HUDEP-2 (cell line): ENCODE measurements at regions not wholly inside any gene's neighbourhood (a gene's known extent, or its start where the extent isn't known, plus 50 kb on each side); places are given as distances from the start of the nearest gene placed in this dataset.

Experiments used
- DNase-seq, 76 experiments: peaks; one replicate each; lab custom pipeline; 2025; ENCODE audit not compliant: unreplicated experiment in 76 of 76; lab: John Stamatoyannopoulos, UW

DNA sequence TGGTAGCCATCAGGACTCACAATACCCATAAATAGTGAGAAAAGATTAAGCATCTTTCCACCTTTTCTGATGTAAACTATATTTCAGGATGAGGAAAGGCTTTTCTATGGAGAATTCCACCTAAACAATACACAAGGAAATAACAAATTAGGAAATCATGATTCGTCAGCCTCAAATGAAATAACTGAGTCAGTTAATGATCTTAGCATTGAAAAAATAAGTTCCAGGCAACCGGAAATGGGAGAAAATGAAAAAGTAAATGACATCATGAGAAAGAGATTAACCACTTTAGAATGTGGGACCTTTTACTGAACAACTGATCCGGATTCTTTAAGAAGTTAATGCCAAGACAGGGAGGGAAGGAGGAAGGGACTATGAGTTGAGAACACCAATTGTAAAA, 742.3 kb downstream of the TNS3 start:
- DNase-seq: no peak

DNA sequence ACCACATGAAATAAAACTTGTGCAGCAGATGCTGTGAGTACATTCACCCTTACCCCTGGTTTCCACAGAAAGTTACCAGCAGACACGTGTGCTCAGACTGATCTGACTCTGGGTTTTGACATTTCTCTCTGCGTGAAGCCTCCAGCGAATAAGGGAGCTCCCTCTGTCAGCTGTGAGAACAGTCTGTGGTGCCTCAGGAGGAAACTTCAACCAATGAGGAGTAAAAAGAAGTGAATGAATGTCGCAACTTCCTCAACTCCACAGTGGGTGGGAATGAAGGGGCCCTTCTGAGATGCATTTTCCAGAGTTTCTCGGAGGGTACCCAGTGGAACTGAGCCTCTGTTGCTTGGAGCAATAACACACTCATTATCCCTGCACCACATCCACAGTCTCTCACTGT, 743.4 kb downstream of the TNS3 start:
- DNase-seq: no peak

DNA sequence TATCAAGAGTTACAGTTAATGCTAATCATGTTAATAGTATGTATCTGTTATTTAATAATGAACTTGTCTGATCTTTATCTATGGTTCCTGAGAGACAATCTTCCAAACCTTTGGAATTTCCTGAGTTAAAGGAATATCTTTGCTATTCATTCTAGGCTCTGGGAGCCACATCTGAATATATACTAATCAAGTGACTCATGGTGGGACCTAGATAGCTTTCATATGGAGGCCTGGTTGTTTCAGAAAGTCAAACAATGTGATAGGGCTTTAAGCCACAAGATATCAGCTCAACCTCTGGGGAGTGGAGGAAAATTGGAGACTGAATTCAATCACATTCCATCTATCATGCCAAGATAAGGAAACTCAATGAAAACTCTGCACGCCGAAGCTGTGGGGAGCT, 746.4 kb downstream of the TNS3 start:
- no peak for DNase-seq

DNA sequence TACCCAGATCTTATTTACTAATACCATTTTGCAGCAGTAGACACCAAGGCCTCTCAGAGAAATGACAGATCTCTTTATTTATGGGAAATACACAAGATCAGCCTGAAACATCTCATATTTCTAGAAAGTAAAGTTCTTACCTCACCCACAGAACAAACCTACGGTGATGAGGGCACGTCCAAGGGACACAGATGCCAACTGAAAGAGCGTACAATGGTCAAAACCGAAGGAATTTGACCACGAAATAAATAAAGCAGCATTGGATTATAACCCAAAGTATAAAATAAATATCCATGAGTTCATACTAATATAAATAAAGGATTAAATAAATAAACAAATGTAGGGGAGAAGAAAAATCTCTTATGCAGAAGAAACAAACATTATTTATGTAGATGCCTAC, 747.0 kb downstream of the TNS3 start:
- no peak for DNase-seq

DNA sequence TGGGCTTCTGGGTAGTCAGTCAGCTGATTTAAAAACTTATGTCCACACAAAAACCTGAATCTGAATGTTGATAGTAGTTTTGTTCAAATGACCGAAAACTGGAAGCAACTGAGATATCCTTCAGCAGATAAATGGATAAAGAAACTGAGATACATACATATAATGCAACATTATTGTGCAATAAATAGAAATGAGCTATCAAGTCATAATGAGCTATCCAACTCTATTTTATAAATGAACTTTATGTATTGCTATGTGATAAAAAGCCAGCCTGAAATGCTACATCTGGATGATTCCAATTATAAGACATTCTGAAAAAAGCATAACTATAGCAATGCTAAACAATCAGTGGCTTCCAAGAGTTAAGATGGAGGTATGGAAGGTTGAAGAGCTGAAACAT, 748.7 kb downstream of the TNS3 start:
- no peak for DNase-seq

DNA sequence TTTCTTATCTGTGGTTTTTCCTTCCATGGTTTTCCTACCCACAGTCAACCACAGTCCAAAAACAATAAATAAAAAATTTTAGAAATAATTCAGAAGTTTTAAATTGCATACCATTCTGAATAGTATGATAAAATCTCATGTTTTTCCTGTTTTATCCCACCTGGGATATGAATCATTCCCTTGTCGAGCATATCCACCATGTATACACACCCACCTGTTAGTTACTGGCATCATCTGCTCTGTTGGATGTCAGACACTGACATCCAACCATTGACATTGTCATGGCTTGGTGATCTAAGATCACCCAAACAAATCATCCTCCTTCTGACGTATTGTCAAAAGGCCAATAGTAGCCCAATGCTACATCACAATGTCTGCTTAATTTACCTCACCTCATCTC, 749.8 kb downstream of the TNS3 start:
- no peak for DNase-seq

DNA sequence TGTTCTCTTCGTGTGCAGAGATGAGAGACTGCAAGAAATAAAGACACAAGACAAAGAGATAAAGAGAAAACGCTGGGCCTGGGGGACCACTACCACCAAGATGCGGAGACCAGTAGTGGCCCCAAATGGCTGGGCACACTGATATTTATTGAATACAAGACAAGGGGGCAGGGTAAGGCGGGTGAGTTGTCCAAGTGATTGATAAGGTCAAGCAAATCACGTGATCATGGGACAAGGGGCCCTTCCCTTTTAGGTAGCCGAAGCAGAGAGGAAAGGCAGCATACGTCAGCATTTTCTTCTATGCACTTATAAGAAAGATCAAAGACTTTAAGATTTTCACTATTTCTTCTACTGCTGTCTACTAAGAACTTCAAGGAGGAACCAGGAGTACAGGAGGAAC, 762.1 kb downstream of the TNS3 start:
- no peak for DNase-seq

DNA sequence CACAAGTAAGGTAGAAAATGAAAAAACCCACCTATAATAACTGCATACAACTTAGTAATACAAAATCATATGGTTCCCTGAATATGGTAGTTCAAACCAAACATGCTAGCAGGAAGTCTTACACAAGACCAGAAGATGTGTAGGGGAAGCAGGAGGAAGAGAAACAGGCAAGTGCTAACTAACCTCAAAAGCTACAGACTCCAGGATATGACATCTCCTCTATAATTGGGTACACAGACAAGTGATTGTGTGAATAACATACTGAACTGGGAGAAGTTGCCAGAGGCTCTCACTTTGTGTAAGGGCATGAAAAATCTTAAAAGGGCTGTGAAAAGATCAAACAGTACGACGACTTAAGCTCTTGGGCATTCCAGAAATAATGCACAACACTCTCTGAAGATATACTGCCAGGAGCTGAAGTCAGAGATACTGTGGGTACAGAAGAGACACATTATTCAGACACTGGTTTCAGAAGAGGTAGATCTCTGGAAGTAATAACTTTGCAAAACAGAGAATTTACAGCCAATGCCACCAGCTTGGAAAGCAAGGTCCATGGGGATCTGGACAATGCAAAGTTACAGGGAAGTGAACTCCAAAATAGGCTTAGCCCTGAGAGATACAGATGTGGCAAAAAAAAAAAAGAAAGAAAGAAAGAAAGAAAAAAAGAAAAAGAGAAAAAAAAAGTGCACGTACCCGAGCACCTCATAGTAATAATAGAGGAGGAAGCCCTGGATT, 767.2 kb downstream of the TNS3 start:
- DNase-seq: no peak

DNA sequence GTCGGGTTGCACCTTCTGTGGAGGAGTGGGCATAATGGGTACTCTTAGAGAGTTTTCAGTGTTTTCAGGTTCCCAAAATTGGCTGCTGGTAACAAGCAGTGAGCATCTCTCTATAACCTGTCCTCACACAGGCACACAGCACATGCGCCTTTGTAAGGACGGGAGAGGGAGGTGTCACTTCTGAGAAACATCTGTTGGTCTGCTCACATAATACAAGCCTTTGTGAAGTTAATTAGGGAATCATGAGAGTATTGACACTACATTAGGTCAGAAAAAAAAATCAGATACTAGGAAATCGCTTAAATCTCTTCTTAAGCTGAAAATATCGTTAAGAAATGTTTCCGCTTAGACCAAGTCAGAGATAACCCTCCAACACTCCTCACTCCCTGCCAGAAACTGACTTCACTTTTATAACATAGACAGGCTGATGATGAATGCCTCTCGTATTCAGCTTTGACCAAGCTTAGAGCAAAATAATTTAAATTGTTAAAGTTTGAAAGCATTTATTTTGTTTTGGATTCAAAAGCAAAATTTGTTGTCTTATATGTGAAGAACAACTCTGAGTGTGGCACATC, 769.7 kb downstream of the TNS3 start:
- no peak for DNase-seq

DNA sequence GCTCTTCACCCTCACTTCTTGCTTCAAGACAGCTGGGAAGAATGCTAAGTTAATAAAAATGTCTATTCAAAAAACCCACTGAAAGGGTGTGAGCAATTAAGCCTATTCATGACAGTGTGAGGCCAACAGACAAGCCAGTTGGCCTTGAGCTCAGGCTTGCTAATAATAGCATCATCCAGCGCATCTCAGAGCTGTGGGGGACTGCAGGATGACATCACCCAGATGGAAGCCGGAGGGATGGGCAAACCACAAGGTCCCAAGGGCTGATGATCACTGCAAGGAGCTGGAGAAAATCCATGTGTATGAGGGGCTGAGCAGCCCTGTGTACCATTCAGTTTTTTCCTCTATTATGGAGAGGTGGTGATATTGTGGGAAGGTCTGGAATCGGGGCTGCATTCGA, 770.4 kb downstream of the TNS3 start:
- no peak for DNase-seq

DNA sequence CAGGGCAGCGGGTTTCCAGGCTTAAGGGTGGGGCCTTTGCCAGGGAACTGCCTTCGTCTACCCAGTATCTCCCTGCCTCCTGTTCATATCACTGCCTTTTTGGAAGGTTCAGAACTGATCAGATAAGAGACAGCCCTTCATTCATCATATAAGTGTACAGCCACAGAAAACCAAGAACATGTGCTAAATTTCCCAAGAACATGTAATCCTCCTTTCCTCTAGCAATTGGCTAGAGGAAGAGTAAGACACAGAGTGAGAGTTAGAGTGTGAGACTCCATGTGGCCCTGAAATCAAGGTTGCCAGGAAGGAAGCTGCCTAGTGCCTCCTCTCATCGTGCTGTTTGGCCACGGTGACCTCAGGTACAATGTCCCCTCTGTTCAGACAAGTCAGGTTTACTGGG, 770.9 kb downstream of the TNS3 start:
- no peak for DNase-seq

DNA sequence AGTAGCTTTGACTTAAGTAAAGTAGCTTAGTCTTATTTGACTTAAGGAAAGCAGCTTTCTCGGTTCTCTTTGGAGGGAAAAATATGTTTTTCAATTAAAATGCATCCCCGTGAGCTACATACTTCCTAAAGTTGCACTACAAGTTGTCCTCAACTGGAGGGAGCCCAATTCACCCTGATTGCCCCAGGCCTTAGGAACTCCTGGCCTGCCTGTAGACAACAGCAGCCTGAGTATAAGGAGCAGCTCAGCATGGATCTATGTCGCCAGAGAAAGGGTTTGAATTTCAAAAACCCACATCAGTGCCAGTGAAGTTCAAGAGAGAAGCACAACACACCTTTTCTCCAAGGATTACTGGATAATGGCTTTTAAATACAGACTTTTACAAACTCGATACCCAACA, 772.0 kb downstream of the TNS3 start:
- DNase-seq: no peak

DNA sequence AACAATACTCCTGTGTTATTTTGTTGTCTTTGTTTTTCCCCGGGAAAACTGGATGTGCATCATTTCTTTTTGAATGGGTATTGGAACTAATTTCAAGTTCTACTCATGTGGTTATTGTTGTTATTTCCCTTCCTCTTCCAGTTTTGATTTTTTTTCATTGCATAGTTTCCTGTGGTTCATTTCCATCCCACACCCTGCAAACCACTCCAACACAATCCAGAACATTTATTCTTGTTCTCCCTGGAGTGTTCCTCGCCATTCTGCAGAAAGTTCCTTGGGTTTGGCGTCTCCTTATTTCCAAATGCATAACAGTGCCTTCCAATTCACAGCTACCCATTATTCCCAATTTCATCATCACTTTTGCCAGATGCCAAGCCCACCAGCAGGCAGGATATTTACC, 775.1 kb downstream of the TNS3 start:
- no peak for DNase-seq

DNA sequence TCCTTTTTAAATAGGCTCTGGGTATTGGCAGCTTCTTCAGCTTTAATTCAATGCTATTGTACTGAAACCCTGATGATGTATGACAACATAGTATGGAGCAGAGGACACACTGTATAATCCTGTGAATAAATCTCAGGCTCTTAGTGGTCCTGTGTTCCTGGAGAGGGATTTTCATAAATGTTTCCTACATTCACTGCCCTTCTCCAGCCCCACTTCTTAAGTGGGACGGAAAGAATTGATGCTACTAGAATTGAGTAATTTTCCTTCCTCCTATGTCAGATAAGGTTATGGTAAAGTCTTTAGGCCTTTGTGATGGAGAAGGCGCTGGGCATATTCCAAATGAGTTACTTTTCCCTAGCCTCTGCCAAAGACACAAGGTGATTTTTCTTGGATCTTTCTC, 779.4 kb downstream of the TNS3 start:
- DNase-seq: no peak

DNA sequence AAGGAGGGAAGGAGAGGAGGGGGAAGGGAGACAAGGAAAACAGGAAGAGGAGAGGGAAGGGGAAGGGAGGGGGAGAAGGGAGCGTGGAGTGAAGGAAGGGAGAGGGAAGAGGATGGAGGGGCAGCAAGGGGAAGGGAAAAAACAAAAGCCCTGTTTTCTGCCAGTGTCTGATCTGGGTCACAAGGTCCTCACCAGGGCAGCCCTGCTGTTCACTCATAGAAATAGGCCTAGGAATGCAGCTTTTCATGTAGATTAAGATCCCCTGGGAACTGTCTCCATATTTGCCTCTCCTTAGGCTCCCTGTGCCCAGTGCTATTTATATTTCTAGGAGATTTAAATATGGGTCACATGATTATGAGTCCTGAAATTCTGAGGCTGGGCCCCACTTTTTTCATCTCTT, 790.7 kb downstream of the TNS3 start:
- DNase-seq: no peak

DNA sequence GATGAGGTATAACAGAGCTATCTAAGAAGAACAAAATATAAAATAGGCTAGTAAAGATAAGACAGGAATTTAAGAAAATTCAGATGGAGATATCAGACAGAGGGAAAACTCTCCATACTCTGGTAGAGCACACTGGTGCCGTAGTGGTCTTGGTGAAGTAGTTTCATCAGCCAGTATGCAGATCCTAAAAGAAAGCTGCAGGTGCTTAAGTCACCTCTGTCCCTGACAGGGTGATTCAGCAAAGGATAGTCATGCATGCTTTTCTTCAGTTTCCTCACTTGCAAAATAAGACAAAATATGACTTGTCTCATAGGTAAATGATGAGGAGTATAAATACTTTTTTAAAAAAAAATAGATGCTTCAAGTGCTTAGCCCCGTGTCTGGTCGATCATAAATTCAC, 794.9 kb downstream of the TNS3 start:
- DNase-seq: no peak

DNA sequence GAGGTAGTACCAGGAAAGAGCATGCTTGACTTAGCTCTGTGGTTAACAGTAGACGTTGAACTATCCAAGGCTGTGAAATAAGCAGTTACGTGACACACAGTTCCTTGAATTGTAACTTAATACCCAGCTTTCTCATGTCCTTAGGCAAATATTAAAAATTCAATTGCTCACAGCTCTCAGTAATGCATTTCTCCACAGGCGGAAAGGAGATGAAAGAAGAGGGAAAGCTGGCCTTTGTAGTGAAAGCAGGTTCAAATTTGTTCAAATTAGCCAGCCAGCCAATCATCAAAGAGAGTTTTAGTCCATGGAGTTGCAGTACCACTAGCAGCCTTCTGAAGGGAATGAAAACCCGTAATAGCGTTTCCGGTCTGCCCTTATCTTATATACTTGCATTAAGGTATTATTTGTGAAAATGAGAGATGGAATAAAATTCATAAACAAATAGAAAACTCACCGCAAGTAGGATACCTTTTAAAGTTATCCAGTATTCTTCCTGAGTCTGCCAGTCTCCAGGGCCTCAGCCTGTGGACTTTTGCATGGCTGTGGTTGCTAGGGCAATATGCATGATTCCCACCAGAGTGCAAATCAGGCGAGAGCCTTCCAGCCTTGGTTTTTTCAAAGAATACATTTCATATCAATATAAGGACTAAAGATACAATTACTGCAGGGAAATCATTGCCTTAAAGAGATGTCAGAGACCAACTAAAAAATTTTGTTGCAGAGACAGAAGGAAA, 795.5 kb downstream of the TNS3 start:
- DNase-seq: no peak

DNA sequence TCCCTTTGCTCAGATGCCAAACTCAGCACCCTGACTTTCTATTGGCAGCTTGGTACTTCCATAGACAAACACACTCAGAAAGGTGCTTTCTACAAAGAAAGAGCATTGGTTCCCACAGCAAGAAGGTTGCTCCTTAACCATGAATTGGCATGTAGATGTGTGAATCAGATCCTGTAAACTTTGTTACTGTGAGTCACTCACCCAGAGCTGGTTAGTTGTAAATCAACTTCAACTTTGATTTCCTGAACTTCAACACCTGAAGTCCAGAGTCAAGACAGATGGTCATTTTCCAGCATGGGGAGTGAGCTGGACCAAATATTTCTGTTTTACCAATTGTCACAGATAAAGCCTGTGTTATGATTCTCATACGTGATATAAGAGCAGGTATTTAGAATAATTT, 797.2 kb downstream of the TNS3 start:
- no peak for DNase-seq

DNA sequence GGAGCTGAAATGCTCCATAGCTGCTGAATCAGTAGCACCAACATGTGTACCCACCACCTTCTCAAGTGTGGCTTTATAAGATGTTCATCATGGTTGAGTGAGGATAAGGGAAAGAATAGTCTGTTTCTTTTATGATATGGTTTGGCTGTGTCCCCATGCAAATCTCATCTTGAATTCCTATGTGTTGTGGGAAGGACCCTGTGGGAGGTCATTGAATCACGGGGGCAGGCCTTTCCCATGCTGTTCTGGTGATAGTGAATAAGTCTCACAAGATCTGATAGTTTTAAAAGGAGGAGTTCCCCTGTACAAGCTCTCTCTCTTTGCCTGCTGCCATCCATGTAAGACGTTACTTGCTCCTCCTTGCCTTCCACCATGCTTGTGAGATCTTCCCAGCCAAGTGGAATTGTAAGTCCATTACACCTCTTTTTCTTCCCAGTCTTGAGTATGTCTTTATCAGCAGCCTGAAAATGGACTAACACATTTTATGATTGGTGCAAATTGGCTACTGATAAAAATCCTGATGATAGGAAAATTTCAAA, 799.9 kb downstream of the TNS3 start:
- no peak for DNase-seq

DNA sequence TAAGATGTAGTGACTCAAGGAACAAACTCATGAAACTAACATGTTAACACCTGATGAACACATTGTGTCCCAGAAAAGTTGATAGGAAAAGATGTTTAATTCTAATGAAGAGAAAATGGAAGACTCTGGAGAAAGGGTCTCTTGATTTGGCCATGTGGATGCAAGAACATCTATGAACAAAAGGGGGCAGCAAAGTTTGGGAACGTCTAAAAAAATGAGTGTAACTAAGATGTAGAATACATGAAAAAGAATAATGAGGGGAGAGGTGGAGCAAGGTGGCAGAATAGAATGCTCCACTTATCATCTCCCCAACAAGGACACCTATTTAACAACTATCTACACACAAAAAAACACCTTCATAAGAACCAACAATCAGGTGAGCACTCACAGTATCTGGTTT, 805.1 kb downstream of the TNS3 start:
- DNase-seq: no peak

DNA sequence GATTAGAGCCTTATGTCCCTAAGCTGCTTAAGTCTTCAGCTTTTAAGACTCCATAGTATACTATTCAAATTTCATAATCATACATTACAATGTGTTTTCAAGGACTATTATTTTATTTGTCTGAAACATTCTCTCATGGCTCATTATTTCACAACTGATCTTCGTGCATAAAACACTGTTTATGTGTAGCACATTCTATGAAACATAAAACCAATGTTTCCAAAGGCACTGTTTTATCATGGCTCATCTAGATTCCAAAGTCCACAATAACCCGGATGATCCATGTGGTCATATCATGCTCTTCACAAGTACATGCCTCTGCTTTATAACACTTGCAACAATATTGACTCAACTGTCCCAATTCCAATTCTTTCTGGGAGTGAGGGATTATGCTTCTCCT, 806.1 kb downstream of the TNS3 start:
- no peak for DNase-seq

DNA sequence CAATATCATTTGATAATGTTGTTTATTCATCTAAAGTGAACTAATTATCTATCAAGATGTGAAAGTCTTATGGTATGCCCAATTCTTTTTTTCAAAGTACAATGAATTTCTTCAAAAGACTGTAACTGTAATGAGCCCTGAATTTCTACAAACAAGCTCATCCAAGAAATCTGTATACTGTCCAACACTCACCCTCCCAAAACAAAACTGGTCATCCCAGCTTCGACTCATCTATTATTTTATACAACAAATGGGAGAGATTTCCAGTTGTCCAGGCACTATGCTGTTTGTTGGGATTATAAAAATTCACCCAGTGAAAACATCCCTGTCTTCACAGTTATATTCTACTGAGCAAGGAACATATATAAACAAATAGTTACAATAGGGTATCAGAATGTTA, 806.9 kb downstream of the TNS3 start:
- DNase-seq: no peak
